ENCODE measurements at regions not wholly inside any gene's neighbourhood (a gene's known extent, or its start where the extent isn't known, plus 50 kb on each side); places are given as distances from the start of the nearest gene placed in this dataset.

- TF ChIP-seq YEATS4 (CRISPR knock-in tag; IDR thresholded peaks at IDR 0.05; ENCODE audit: borderline replicate concordance) = peak; percentile 55; the same call in 1 of the 2 replicates
- no peak for TF ChIP-seq ZBTB7B (CRISPR knock-in tag; IDR thresholded peaks at IDR 0.05)
- TF ChIP-seq JUND (CRISPR knock-in tag; IDR thresholded peaks at IDR 0.05) = 0 out of 2 replicates have a peak, but pooled peaks have one; percentile 38
- peak; percentile 59 for TF ChIP-seq TEAD3 (CRISPR knock-in tag; optimal IDR thresholded peaks at IDR 0.05; ENCODE audit: borderline replicate concordance)
- no peak; the same call in 1 of the 2 replicates for TF ChIP-seq TFE3 (CRISPR knock-in tag; IDR thresholded peaks at IDR 0.05)
- no peak for TF ChIP-seq ZFP36L2 (CRISPR knock-in tag; IDR thresholded peaks at IDR 0.05)
- no peak for TF ChIP-seq ZSCAN25 (CRISPR knock-in tag; IDR thresholded peaks at IDR 0.05)
- TF ChIP-seq ELF3 (CRISPR knock-in tag; IDR thresholded peaks at IDR 0.05) = peak; percentile 74
- TF ChIP-seq ZNF766 (CRISPR knock-in tag; IDR thresholded peaks at IDR 0.05; ENCODE audit: borderline replicate concordance) = no peak
- no peak for TF ChIP-seq BATF2 (CRISPR knock-in tag; IDR thresholded peaks at IDR 0.05)
- no peak for TF ChIP-seq ZNF138 (CRISPR knock-in tag; IDR thresholded peaks at IDR 0.05; ENCODE audit: low read depth)
- TF ChIP-seq NCOA2 (CRISPR knock-in tag; IDR thresholded peaks at IDR 0.05) = peak; percentile 88
- no peak for TF ChIP-seq MTA3 (CRISPR knock-in tag; IDR thresholded peaks at IDR 0.05)
- no peak for TF ChIP-seq ZNF552 (CRISPR knock-in tag; IDR thresholded peaks at IDR 0.05; ENCODE audit: borderline replicate concordance)
- TF ChIP-seq ZBTB1 (CRISPR knock-in tag; IDR thresholded peaks at IDR 0.05; ENCODE audit: borderline replicate concordance) = no peak
- no peak for TF ChIP-seq ZFAT (CRISPR knock-in tag; conservative IDR thresholded peaks at IDR 0.05)
- peak; percentile 98 for TF ChIP-seq CEBPG (CRISPR knock-in tag; IDR thresholded peaks at IDR 0.05)
- no peak for TF ChIP-seq XRCC5 (optimal IDR thresholded peaks at IDR 0.05; ENCODE audit: low read length)
- TF ChIP-seq PHF20 (CRISPR knock-in tag; IDR thresholded peaks at IDR 0.05) = no peak
- TF ChIP-seq RBM22 (optimal IDR thresholded peaks at IDR 0.05; ENCODE audit: low read length) = no peak
- TF ChIP-seq ZBTB25 (CRISPR knock-in tag; IDR thresholded peaks at IDR 0.05) = 0 out of 2 replicates have a peak, but pooled peaks have one; percentile 16
- no peak for TF ChIP-seq ZNF576 (CRISPR knock-in tag; IDR thresholded peaks at IDR 0.05)
- no peak for TF ChIP-seq TBX3 (IDR thresholded peaks at IDR 0.05; ENCODE audit: borderline replicate concordance)
- TF ChIP-seq ZNF513 (CRISPR knock-in tag; conservative IDR thresholded peaks at IDR 0.05) = no peak
- no peak for TF ChIP-seq KDM1A (CRISPR knock-in tag; IDR thresholded peaks at IDR 0.05)
- no peak for TF ChIP-seq CSRNP1 (CRISPR knock-in tag; IDR thresholded peaks at IDR 0.05)
Measured at GRCh38 chr1:99566290-99567021, 79.5 kb upstream of the PALMD start (continued).
